ENCODE measurements at regions not wholly inside any gene's neighbourhood (a gene's known extent, or its start where the extent isn't known, plus 50 kb on each side); places are given as distances from the start of the nearest gene placed in this dataset.

DNA sequence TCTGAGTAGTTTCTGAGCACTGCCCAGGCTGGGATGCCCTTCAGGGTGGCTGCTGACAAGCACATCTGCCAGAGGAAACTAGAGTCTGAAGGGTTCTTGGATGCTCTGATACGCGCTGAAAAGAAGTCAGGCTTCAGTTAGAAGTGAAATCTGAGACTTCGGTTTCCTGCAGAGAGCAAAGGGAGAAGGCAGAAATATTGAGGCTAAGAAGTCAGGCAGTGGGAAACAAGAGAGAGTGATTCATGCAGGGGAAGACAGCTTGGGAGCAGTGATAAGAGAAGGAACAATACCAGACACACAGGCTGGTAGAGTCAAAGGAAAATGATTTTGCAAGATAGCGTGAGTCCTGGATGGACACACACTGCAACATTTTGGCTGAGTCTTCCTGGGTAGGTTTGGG, 51.0 kb upstream of the BOD1L2 start (continued):
- TF ChIP-seq, protein P1, sequence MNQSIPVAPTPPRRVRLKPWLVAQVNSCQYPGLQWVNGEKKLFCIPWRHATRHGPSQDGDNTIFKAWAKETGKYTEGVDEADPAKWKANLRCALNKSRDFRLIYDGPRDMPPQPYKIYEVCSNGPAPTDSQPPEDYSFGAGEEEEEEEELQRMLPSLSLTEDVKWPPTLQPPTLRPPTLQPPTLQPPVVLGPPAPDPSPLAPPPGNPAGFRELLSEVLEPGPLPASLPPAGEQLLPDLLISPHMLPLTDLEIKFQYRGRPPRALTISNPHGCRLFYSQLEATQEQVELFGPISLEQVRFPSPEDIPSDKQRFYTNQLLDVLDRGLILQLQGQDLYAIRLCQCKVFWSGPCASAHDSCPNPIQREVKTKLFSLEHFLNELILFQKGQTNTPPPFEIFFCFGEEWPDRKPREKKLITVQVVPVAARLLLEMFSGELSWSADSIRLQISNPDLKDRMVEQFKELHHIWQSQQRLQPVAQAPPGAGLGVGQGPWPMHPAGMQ (IDR thresholded peaks at IDR 0.05; ENCODE audit: borderline replicate concordance), result no peak
- TF ChIP-seq TCF7 (IDR thresholded peaks at IDR 0.05; ENCODE audit: borderline replicate concordance) (no peak), SREBF2 (IDR thresholded peaks at IDR 0.05; ENCODE audit: low read length) (no peak), YY1 (IDR thresholded peaks at IDR 0.05; ENCODE audit: low read depth, low read length) (no peak)

Measured in GM12878 (cell line).